ENCODE measurements at regions not wholly inside any gene's neighbourhood (a gene's known extent, or its start where the extent isn't known, plus 50 kb on each side); places are given as distances from the start of the nearest gene placed in this dataset.

- Histone ChIP-seq H3K4me3 (ENCODE audit: insufficient read depth, low read length) (no peak overlapping the region), H3K4me1 (ENCODE audit: insufficient read depth, low read length) (no peaks in the 10 kb centered on the region), H3K27ac (ENCODE audit: low read depth, low read length) (no peak overlapping the region), H3K36me3 (ENCODE audit: insufficient read depth, low read length) (no peaks in the 10 kb centered on the region), H3K4me2 (ENCODE audit: insufficient read depth, low read length) (no peak overlapping the region), H2AFZ (ENCODE audit: low read length) (no peak overlapping the region), H3K9me3 (ENCODE audit: low read depth, low read length) (no peaks in the 10 kb centered on the region), H3K79me2 (ENCODE audit: insufficient read depth, low read length) (no peaks in the 10 kb centered on the region), H4K20me1 (ENCODE audit: insufficient read depth, low read length) (no peaks in the 10 kb centered on the region), H3K27me3 (ENCODE audit: insufficient read depth, low read length) (no peaks in the 10 kb centered on the region)
- DNase-seq (ENCODE audit: insufficient read length, low spot score, missing footprints), result no peak
- TF ChIP-seq, protein P1, sequence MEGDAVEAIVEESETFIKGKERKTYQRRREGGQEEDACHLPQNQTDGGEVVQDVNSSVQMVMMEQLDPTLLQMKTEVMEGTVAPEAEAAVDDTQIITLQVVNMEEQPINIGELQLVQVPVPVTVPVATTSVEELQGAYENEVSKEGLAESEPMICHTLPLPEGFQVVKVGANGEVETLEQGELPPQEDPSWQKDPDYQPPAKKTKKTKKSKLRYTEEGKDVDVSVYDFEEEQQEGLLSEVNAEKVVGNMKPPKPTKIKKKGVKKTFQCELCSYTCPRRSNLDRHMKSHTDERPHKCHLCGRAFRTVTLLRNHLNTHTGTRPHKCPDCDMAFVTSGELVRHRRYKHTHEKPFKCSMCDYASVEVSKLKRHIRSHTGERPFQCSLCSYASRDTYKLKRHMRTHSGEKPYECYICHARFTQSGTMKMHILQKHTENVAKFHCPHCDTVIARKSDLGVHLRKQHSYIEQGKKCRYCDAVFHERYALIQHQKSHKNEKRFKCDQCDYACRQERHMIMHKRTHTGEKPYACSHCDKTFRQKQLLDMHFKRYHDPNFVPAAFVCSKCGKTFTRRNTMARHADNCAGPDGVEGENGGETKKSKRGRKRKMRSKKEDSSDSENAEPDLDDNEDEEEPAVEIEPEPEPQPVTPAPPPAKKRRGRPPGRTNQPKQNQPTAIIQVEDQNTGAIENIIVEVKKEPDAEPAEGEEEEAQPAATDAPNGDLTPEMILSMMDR (IDR thresholded peaks at IDR 0.05; ENCODE audit: extremely low read depth, low read depth, low read length), result no peak
Observed at GRCh38 chr14:25180221-25180620, 130.3 kb upstream of the STXBP6 start.

DNA sequence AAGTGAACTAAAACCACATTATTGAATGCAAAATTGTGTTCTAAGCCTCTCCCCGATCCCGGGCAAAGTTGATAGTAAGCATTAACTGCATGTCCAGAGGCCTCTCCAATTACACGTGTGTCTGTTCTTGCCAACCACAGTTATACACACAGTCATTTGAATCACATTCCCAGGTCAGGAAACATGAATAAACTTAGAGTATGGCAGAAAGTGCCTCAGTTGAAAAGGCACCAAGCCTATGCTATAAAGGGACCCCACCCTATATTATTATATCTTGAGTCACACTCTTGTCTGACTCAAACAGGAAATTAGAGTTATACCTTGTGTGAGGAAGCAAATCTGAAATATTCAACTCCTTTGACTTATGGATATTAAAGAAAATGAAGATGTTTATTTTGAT lies 128.3 kb upstream of the STXBP6 start:
- H2AFZ ChIP-seq (ENCODE audit: low read length), result no peak overlapping the region
- no peaks in the 10 kb centered on the region for H3K27me3 ChIP-seq (ENCODE audit: insufficient read depth, low read length)
- no peaks in the 10 kb centered on the region for H3K4me1 ChIP-seq (ENCODE audit: insufficient read depth, low read length)
- no peak overlapping the region for H3K4me2 ChIP-seq (ENCODE audit: insufficient read depth, low read length)
- H3K4me3 ChIP-seq (ENCODE audit: insufficient read depth, low read length), result no peak overlapping the region
- TF ChIP-seq, protein P1 (IDR thresholded peaks at IDR 0.05; ENCODE audit: extremely low read depth, low read depth, low read length), result no peak
- no peak overlapping the region for H3K27ac ChIP-seq (ENCODE audit: low read depth, low read length)
- H3K9me3 ChIP-seq (ENCODE audit: low read depth, low read length), result no peaks in the 10 kb centered on the region
- no peak for DNase-seq (ENCODE audit: insufficient read length, low spot score, missing footprints)
- no peaks in the 10 kb centered on the region for H4K20me1 ChIP-seq (ENCODE audit: insufficient read depth, low read length)
- no peaks in the 10 kb centered on the region for H3K79me2 ChIP-seq (ENCODE audit: insufficient read depth, low read length)
- no peaks in the 10 kb centered on the region for H3K36me3 ChIP-seq (ENCODE audit: insufficient read depth, low read length)

GRCh38 chr14:25150934-25151790 lies 101.2 kb upstream of the STXBP6 start:
- Histone ChIP-seq H3K36me3 (ENCODE audit: insufficient read depth, low read length) (no peaks in the 10 kb centered on the region), H3K4me3 (ENCODE audit: insufficient read depth, low read length) (no peak overlapping the region), H2AFZ (ENCODE audit: low read length) (peak overlapping the region; percentile 11), H3K4me1 (ENCODE audit: insufficient read depth, low read length) (peaks cover 3% of the 10 kb centered on the region), H3K79me2 (ENCODE audit: insufficient read depth, low read length) (no peaks in the 10 kb centered on the region), H3K4me2 (ENCODE audit: insufficient read depth, low read length) (no peak overlapping the region), H3K27ac (ENCODE audit: low read depth, low read length) (no peak overlapping the region), H4K20me1 (ENCODE audit: insufficient read depth, low read length) (no peaks in the 10 kb centered on the region), H3K27me3 (ENCODE audit: insufficient read depth, low read length) (no peaks in the 10 kb centered on the region), H3K9me3 (ENCODE audit: low read depth, low read length) (no peaks in the 10 kb centered on the region)
- peak; percentile 44 for DNase-seq (ENCODE audit: insufficient read length, low spot score, missing footprints)
- TF ChIP-seq, protein P1 (IDR thresholded peaks at IDR 0.05; ENCODE audit: extremely low read depth, low read depth, low read length), result peak; percentile 74

- no peak for DNase-seq (ENCODE audit: insufficient read length, low spot score, missing footprints)
- Histone ChIP-seq H2AFZ (ENCODE audit: low read length) (no peak overlapping the region), H3K4me2 (ENCODE audit: insufficient read depth, low read length) (no peak overlapping the region)
Observed at GRCh38 chr14:25150401-25150800, 100.5 kb upstream of the STXBP6 start.

More at GRCh38 chr14:25150401-25150800, 100.5 kb upstream of the STXBP6 start:
- H3K9me3 ChIP-seq (ENCODE audit: low read depth, low read length), result no peaks in the 10 kb centered on the region
- no peaks in the 10 kb centered on the region for H3K79me2 ChIP-seq (ENCODE audit: insufficient read depth, low read length)
- no peaks in the 10 kb centered on the region for H3K36me3 ChIP-seq (ENCODE audit: insufficient read depth, low read length)
- H3K4me1 ChIP-seq (ENCODE audit: insufficient read depth, low read length), result peaks cover 3% of the 10 kb centered on the region
- no peaks in the 10 kb centered on the region for H4K20me1 ChIP-seq (ENCODE audit: insufficient read depth, low read length)
- TF ChIP-seq, protein P1 (IDR thresholded peaks at IDR 0.05; ENCODE audit: extremely low read depth, low read depth, low read length), result no peak
- no peak overlapping the region for H3K27ac ChIP-seq (ENCODE audit: low read depth, low read length)
- no peak overlapping the region for H3K4me3 ChIP-seq (ENCODE audit: insufficient read depth, low read length)
- H3K27me3 ChIP-seq (ENCODE audit: insufficient read depth, low read length), result no peaks in the 10 kb centered on the region

Measured in osteoblast (primary cell).